IPS-NIHi7 (cell line): ENCODE measurements at regions not wholly inside any gene's neighbourhood (a gene's known extent, or its start where the extent isn't known, plus 50 kb on each side); places are given as distances from the start of the nearest gene placed in this dataset.

Source experiments
- DNase-seq: peaks from one replicate; pipeline ENCODE4 v3.0.0; 2012; ENCODE audit warnings: mixed read lengths; ENCODE audit errors: extremely low spot score

GRCh38 chr4:14434483-14434882 lies 567.8 kb upstream of the CPEB2 start:
- DNase-seq = no peak

GRCh38 chr4:14434916-14435315 lies 567.4 kb upstream of the CPEB2 start:
- no peak for DNase-seq

GRCh38 chr4:14441561-14441960 lies 560.7 kb upstream of the CPEB2 start:
- DNase-seq = no peak

- no peak for DNase-seq
These were observed 556.4 kb upstream of the CPEB2 start for GRCh38 chr4:14445882-14446281.

- DNase-seq = no peak
These were observed 556.0 kb upstream of the CPEB2 start for GRCh38 chr4:14446311-14446710.

GRCh38 chr4:14446904-14447303 lies 555.4 kb upstream of the CPEB2 start:
- DNase-seq = no peak

GRCh38 chr4:14449308-14449707 lies 553.0 kb upstream of the CPEB2 start:
- DNase-seq = no peak

GRCh38 chr4:14452001-14452400 lies 550.3 kb upstream of the CPEB2 start:
- no peak for DNase-seq

- DNase-seq = no peak
These were observed 549.5 kb upstream of the CPEB2 start for GRCh38 chr4:14452764-14453163.

- no peak for DNase-seq
These were observed 543.8 kb upstream of the CPEB2 start for GRCh38 chr4:14458463-14458862.

- DNase-seq = no peak
These were observed 537.2 kb upstream of the CPEB2 start for GRCh38 chr4:14465057-14465456.

GRCh38 chr4:14465507-14465906 lies 536.8 kb upstream of the CPEB2 start:
- DNase-seq = no peak

GRCh38 chr4:14478504-14478903 lies 523.8 kb upstream of the CPEB2 start:
- DNase-seq = no peak

- DNase-seq = no peak
These were observed 505.9 kb upstream of the CPEB2 start for GRCh38 chr4:14496408-14496807.

GRCh38 chr4:14496969-14497368 lies 505.3 kb upstream of the CPEB2 start:
- no peak for DNase-seq

GRCh38 chr4:14504162-14504561 lies 498.1 kb upstream of the CPEB2 start:
- no peak for DNase-seq

- DNase-seq = no peak
These were observed 488.8 kb upstream of the CPEB2 start for GRCh38 chr4:14513471-14513870.

GRCh38 chr4:14515556-14515955 lies 486.7 kb upstream of the CPEB2 start:
- no peak for DNase-seq

- no peak for DNase-seq
These were observed 484.1 kb upstream of the CPEB2 start for GRCh38 chr4:14518136-14518535.

GRCh38 chr4:14520171-14520570 lies 482.1 kb upstream of the CPEB2 start:
- DNase-seq = no peak

GRCh38 chr4:14524276-14524675 lies 478.0 kb upstream of the CPEB2 start:
- DNase-seq = no peak

- DNase-seq = no peak
These were observed 473.4 kb upstream of the CPEB2 start for GRCh38 chr4:14528918-14529317.

- peak; percentile 66 for DNase-seq
These were observed 472.6 kb upstream of the CPEB2 start for GRCh38 chr4:14529653-14530052.

- no peak for DNase-seq
These were observed 469.8 kb upstream of the CPEB2 start for GRCh38 chr4:14532436-14532835.

GRCh38 chr4:14539246-14539645 lies 463.0 kb upstream of the CPEB2 start:
- no peak for DNase-seq
